ENCODE measurements at regions not wholly inside any gene's neighbourhood (a gene's known extent, or its start where the extent isn't known, plus 50 kb on each side); places are given as distances from the start of the nearest gene placed in this dataset.
A peak's percentile ranks its signal among the peaks of the same experiment; 100 is the strongest.

GRCh38 chr2:150626934-150627411 is 139.5 kb upstream of the RND3 start:
- TF ChIP-seq CTCF (IDR thresholded peaks at IDR 0.05; ENCODE audit: partially characterized antibody, unreplicated experiment), result no peak
- H3K4me1 Mint-ChIP-seq (ENCODE audit: low read depth, unreplicated experiment), result peaks cover 9% of the 10 kb centered on the region
- no peaks in the 10 kb centered on the region for H3K36me3 Mint-ChIP-seq (ENCODE audit: unreplicated experiment)
- H3K4me3 Mint-ChIP-seq (ENCODE audit: unreplicated experiment), result no peak overlapping the region
- no peak overlapping the region for H3K27ac Mint-ChIP-seq (ENCODE audit: unreplicated experiment)
- no peaks in the 10 kb centered on the region for H3K9me3 Mint-ChIP-seq (ENCODE audit: unreplicated experiment)
- DNase-seq, result no peak
- peaks cover 2% of the 10 kb centered on the region for H3K27me3 Mint-ChIP-seq (ENCODE audit: unreplicated experiment)

GRCh38 chr2:150625741-150626140 is 138.3 kb upstream of the RND3 start:
- no peak for TF ChIP-seq CTCF (IDR thresholded peaks at IDR 0.05; ENCODE audit: partially characterized antibody, unreplicated experiment)
- H3K9me3 Mint-ChIP-seq (ENCODE audit: unreplicated experiment), result no peaks in the 10 kb centered on the region
- peaks cover 5% of the 10 kb centered on the region for H3K4me1 Mint-ChIP-seq (ENCODE audit: low read depth, unreplicated experiment)
- no peak overlapping the region for H3K27ac Mint-ChIP-seq (ENCODE audit: unreplicated experiment)
- peaks cover 2% of the 10 kb centered on the region for H3K27me3 Mint-ChIP-seq (ENCODE audit: unreplicated experiment)
- no peak overlapping the region for H3K4me3 Mint-ChIP-seq (ENCODE audit: unreplicated experiment)
- H3K36me3 Mint-ChIP-seq (ENCODE audit: unreplicated experiment), result no peaks in the 10 kb centered on the region
- DNase-seq, result no peak

DNA sequence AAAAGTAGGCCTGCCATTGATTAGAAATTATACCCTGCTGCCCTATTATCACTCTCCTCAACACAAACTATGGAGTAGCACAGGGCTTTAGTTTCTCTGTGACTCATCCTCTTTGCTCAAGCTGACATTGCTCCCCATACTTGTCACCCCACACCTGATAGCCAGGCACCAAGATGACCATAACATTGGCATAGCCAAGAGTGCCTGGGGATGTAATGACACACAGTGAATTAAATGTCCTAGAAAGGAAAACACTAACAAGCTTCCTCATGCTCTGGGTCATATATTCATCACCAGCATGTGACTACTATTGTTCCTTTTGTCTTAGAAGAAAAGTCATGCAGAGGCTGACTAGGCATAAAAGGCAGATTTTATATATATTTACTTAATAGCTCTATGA is 137.8 kb upstream of the RND3 start:
- Mint-ChIP-seq H3K4me3 (ENCODE audit: unreplicated experiment) (no peak overlapping the region), H3K36me3 (ENCODE audit: unreplicated experiment) (no peaks in the 10 kb centered on the region), H3K27me3 (ENCODE audit: unreplicated experiment) (peaks cover 2% of the 10 kb centered on the region), H3K4me1 (ENCODE audit: low read depth, unreplicated experiment) (peaks cover 5% of the 10 kb centered on the region), H3K9me3 (ENCODE audit: unreplicated experiment) (no peaks in the 10 kb centered on the region), H3K27ac (ENCODE audit: unreplicated experiment) (no peak overlapping the region)
- no peak for TF ChIP-seq CTCF (IDR thresholded peaks at IDR 0.05; ENCODE audit: partially characterized antibody, unreplicated experiment)
- no peak for DNase-seq

DNA sequence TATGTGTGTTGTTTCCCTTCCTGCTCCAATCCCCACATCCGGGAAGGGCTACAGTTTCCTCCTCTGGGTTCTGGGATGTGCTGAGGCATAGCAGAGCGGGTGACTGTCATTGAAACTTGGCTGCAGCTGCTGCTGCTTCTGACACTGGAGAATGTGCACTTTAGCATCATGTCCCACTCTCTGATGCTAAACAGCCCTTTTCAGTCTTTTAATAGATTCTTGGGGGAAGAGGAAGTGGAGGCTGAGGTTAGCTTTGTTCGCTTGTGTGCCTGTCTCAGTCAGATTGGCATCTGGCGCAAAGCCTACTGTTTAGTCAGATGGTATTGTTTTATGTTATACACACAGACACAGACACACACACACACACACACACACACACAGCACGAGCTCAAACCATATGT is 136.5 kb upstream of the RND3 start:
- H3K9me3 Mint-ChIP-seq (ENCODE audit: unreplicated experiment), result no peaks in the 10 kb centered on the region
- H3K27me3 Mint-ChIP-seq (ENCODE audit: unreplicated experiment), result peaks cover 2% of the 10 kb centered on the region
- DNase-seq, result no peak
- peaks cover 5% of the 10 kb centered on the region for H3K4me1 Mint-ChIP-seq (ENCODE audit: low read depth, unreplicated experiment)
- TF ChIP-seq CTCF (IDR thresholded peaks at IDR 0.05; ENCODE audit: partially characterized antibody, unreplicated experiment), result no peak
- H3K36me3 Mint-ChIP-seq (ENCODE audit: unreplicated experiment), result no peaks in the 10 kb centered on the region
- H3K27ac Mint-ChIP-seq (ENCODE audit: unreplicated experiment), result peak overlapping the region; percentile 59
- no peak overlapping the region for H3K4me3 Mint-ChIP-seq (ENCODE audit: unreplicated experiment)

DNA sequence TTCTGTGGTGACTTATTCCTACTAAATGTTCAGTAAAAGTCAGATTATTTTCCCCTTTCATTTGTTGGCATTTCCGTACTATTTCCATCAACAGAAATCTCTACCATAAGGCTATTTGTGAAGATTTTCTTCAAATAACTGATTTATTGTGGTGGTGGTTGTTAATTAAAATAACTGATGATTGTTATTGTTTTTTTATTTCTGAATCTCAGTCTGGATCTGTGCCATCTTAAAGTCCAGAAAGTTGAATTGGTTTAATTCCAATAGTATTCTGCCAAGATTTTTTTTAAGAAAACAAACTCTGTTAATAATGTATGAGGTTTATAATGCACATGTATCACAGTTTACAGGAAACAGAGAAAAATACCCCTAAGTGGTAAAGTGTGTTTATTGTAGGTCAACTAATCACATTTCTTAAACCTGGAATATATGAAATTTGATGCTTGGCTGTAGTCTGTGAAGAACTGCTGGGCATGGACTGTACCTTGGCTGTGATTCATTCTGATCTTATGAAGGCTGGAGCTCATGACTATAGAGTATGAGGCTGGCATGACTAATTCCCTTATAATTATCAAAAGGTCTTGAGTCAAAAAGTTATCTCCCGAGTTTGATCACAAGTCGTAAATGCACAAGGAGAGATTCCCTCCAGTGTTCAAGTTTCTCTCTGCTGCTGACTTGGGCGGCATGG is 134.2 kb upstream of the RND3 start:
- Mint-ChIP-seq H3K27ac (ENCODE audit: unreplicated experiment) (no peak overlapping the region), H3K9me3 (ENCODE audit: unreplicated experiment) (no peaks in the 10 kb centered on the region), H3K4me1 (ENCODE audit: low read depth, unreplicated experiment) (peaks cover 5% of the 10 kb centered on the region), H3K27me3 (ENCODE audit: unreplicated experiment) (peaks cover 2% of the 10 kb centered on the region), H3K4me3 (ENCODE audit: unreplicated experiment) (no peak overlapping the region), H3K36me3 (ENCODE audit: unreplicated experiment) (no peaks in the 10 kb centered on the region)
- TF ChIP-seq CTCF (IDR thresholded peaks at IDR 0.05; ENCODE audit: partially characterized antibody, unreplicated experiment), result no peak
- DNase-seq, result no peak

Data from glutamatergic neuron (in vitro differentiated cells).